Thyroid gland (tissue), 4 donors: ENCODE measurements at regions not wholly inside any gene's neighbourhood (a gene's known extent, or its start where the extent isn't known, plus 50 kb on each side); places are given as distances from the start of the nearest gene placed in this dataset.

Source experiments
- POLR2A ChIP-seq, 2 donors: fragments of 450-650 bp; IDR thresholded peaks; one replicate each; pipeline ENCODE4 v1.6.1; 2017; ENCODE audit warnings: antibody characterized with exemption in 2 of 2, mild to moderate bottlenecking in 2 of 2, moderate library complexity in 1 of 2
- TF ChIP-seq, protein P1 (sequence below), 6 experiments: fragments of 200-600 bp in 3 of 6; fragments of 450-650 bp in 3 of 6; sonication (generic) in 3 of 6; IDR thresholded peaks; one replicate each; pipeline ENCODE4 v1.5.1; 2016 to 2019; ENCODE audit warnings: antibody characterized with exemption in 6 of 6, mild to moderate bottlenecking in 2 of 6, inconsistent platforms in 1 of 6, moderate library complexity in 1 of 6

DNA sequence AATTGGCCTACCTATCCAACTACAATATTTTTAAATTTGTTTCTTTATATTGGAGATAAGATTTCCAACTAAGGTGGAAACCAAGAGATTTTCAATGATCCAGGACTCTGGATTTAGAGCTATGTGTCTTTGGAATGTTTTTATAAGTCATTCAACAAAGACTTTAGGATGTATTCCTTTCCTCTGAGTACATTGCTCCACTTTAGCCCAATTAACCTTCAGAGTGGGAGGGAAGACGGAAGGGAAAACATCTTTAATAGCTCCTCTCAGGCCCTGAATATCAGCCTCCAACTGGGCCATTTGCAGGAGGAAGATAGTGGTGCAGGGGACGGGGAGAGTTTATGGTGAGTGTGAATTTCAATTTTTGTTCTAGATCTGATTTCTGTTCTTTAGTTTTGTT lies 239.2 kb downstream of the PIK3R1 start:
- TF ChIP-seq, protein P1, sequence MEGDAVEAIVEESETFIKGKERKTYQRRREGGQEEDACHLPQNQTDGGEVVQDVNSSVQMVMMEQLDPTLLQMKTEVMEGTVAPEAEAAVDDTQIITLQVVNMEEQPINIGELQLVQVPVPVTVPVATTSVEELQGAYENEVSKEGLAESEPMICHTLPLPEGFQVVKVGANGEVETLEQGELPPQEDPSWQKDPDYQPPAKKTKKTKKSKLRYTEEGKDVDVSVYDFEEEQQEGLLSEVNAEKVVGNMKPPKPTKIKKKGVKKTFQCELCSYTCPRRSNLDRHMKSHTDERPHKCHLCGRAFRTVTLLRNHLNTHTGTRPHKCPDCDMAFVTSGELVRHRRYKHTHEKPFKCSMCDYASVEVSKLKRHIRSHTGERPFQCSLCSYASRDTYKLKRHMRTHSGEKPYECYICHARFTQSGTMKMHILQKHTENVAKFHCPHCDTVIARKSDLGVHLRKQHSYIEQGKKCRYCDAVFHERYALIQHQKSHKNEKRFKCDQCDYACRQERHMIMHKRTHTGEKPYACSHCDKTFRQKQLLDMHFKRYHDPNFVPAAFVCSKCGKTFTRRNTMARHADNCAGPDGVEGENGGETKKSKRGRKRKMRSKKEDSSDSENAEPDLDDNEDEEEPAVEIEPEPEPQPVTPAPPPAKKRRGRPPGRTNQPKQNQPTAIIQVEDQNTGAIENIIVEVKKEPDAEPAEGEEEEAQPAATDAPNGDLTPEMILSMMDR (IDR thresholded peaks at IDR 0.05) = no peak
- no peak for TF ChIP-seq POLR2A (IDR thresholded peaks at IDR 0.05)
